Endothelial cell of umbilical vein (primary cell): ENCODE measurements at regions not wholly inside any gene's neighbourhood (a gene's known extent, or its start where the extent isn't known, plus 50 kb on each side); places are given as distances from the start of the nearest gene placed in this dataset.

Experiments
- BruUV-seq: library from RNA; stranded (reverse); fragments of 400-500 nt; replicated peaks from 2 replicates; lab custom pipeline; 2021; lab: Mats Ljungman, UMichigan
- CTCF ChIA-PET: fragments of 300-600, 350-600 bp; sonication (Branson Sonifier 250); formaldehyde crosslinking; loops from one replicate; lab custom pipeline; 2021; ENCODE audit warnings: antibody characterized with exemption, inconsistent platforms; lab: Charles Lee
- POLR2A ChIA-PET: fragments of 300-600, 350-600 bp; sonication (Branson Sonifier 250); formaldehyde crosslinking; loops from one replicate; lab custom pipeline; 2021; ENCODE audit warnings: antibody characterized with exemption, inconsistent platforms; lab: Charles Lee
- DNase-seq: peaks from one replicate; pipeline ENCODE4 v3.0.0-alpha.2; 2011; ENCODE audit warnings: low read depth, low spot score
- FAIRE-seq: peaks from 2 replicates; lab custom pipeline; 2011; peaks lifted over from hg19 to GRCh38; lab: Jason Lieb, UNC
- H2AFZ ChIP-seq: 2 replicates; pipeline ENCODE4 v1.6.0; 2012; ENCODE audit warnings: low read depth, low read length, control low read depth, inconsistent platforms
- H3K27ac ChIP-seq: 2 replicates; pipeline ENCODE4 v1.5.1; 2011; ENCODE audit warnings: low read depth, mild to moderate bottlenecking, control low read depth, low read length, moderate library complexity; ENCODE audit not compliant: insufficient read depth
- H3K27me3 ChIP-seq, 2 experiments: 2 replicates each; pipeline versions ENCODE4 v1.6.0 to v1.6.1; 2011; ENCODE audit warnings: low read length in 2 of 2, mixed read lengths in 1 of 2; ENCODE audit not compliant: control insufficient read depth in 2 of 2, insufficient read depth in 2 of 2
- H3K36me3 ChIP-seq, 2 experiments: 2 replicates in 1 of 2; 3 replicates in 1 of 2; pipeline ENCODE4 v1.5.1; 2011; ENCODE audit warnings: low read length in 2 of 2, mild to moderate bottlenecking in 1 of 2, moderate library complexity in 1 of 2; ENCODE audit not compliant: control insufficient read depth in 2 of 2, insufficient read depth in 2 of 2; ENCODE audit errors: extremely low read depth in 1 of 2
- H3K4me1 ChIP-seq: 3 replicates; pipeline ENCODE4 v1.5.1; 2011; ENCODE audit warnings: mild to moderate bottlenecking, low read length; ENCODE audit not compliant: control insufficient read depth, insufficient read depth; ENCODE audit errors: extremely low read depth
- H3K4me2 ChIP-seq: 2 replicates; pipeline ENCODE4 v1.6.1; 2011; ENCODE audit warnings: low read length, control low read depth, mixed read lengths; ENCODE audit not compliant: insufficient read depth
- H3K4me3 ChIP-seq, 3 experiments: fragments of 200-600 bp in 1 of 3; sonication (generic), shearing (Covaris generic) in 1 of 3; replicated peaks in 1 of 3; 2 replicates each; pipeline ENCODE4 v1.5.1; 2011 to 2016; ENCODE audit warnings: control low read depth in 3 of 3, low read length in 3 of 3, mild to moderate bottlenecking in 2 of 3, inconsistent platforms in 1 of 3, low read depth in 1 of 3, moderate library complexity in 1 of 3; ENCODE audit not compliant: insufficient read depth in 1 of 3
- H3K79me2 ChIP-seq: 2 replicates; pipeline ENCODE4 v1.6.0; 2012; ENCODE audit warnings: low read length, inconsistent platforms; ENCODE audit not compliant: control insufficient read depth, insufficient read depth
- H3K9ac ChIP-seq: replicated peaks from 2 replicates; pipeline ENCODE3; 2011; ENCODE audit warnings: low read length, control low read depth; ENCODE audit not compliant: insufficient read depth; ENCODE audit errors: extremely low read depth
- H3K9me1 ChIP-seq: replicated peaks from 3 replicates; pipeline ENCODE4 v1.6.0; 2011; ENCODE audit warnings: mild to moderate bottlenecking, low read length; ENCODE audit not compliant: control insufficient read depth, insufficient read depth; ENCODE audit errors: extremely low read depth
- H3K9me3 ChIP-seq: replicated peaks from 2 replicates; pipeline ENCODE4 v1.5.1; 2012; ENCODE audit warnings: low read length, inconsistent platforms; ENCODE audit not compliant: control insufficient read depth, insufficient read depth
- H4K20me1 ChIP-seq: replicated peaks from 2 replicates; pipeline ENCODE3; 2011; ENCODE audit warnings: mild to moderate bottlenecking, low read length; ENCODE audit not compliant: control insufficient read depth, insufficient read depth; ENCODE audit errors: extremely low read depth
- CTCF ChIP-seq, 2 donors: IDR thresholded peaks; 1 replicate in 1 of 2; 2 replicates in 1 of 2; pipeline ENCODE4 v1.5.1; 2011; ENCODE audit warnings: low read length in 2 of 2, mild to moderate bottlenecking in 2 of 2, moderate library complexity in 2 of 2, control low read depth in 1 of 2, inconsistent platforms in 1 of 2, low read depth in 1 of 2; ENCODE audit not compliant: insufficient read depth in 1 of 2; ENCODE audit errors: extremely low read depth in 1 of 2
- EZH2 ChIP-seq: IDR thresholded peaks from 2 replicates; pipeline ENCODE4 v1.6.1; 2012; ENCODE audit warnings: borderline replicate concordance, low read depth, mild to moderate bottlenecking, moderate library complexity, low read length, inconsistent platforms; ENCODE audit not compliant: severe bottlenecking
- FOS ChIP-seq: IDR thresholded peaks from 2 replicates; pipeline ENCODE4 v1.6.1; 2011; ENCODE audit warnings: mild to moderate bottlenecking, low read length, moderate library complexity, borderline replicate concordance; ENCODE audit not compliant: insufficient read depth
- GATA2 ChIP-seq: IDR thresholded peaks from 2 replicates; pipeline ENCODE4 v1.7.0; 2011; ENCODE audit warnings: low read depth, mild to moderate bottlenecking, moderate library complexity, mixed read lengths, low read length; ENCODE audit not compliant: insufficient read length, insufficient read depth
- JUN ChIP-seq: IDR thresholded peaks from 2 replicates; pipeline ENCODE4 v1.6.1; 2011; ENCODE audit warnings: borderline replicate concordance, low read depth; ENCODE audit not compliant: insufficient read length, insufficient read depth
- MAX ChIP-seq: IDR thresholded peaks from 2 replicates; pipeline ENCODE4 v1.6.1; 2011; ENCODE audit not compliant: insufficient read depth, insufficient read length
- MYC ChIP-seq: IDR thresholded peaks from one replicate; pipeline ENCODE4 v1.6.1; 2011; ENCODE audit warnings: mild to moderate bottlenecking, low read depth, low read length
- POLR2A ChIP-seq: IDR thresholded peaks from 2 replicates; pipeline ENCODE4 v1.6.1; 2012; ENCODE audit warnings: low read depth, mild to moderate bottlenecking, control low read depth, low read length
- POLR2AphosphoS5 ChIP-seq: IDR thresholded peaks from 2 replicates; pipeline ENCODE4 v1.6.1; 2012; ENCODE audit warnings: low read depth, mild to moderate bottlenecking, control low read depth, low read length, moderate library complexity; ENCODE audit not compliant: insufficient read depth
- dilution Hi-C: fragments of 300-500 bp; cut with MboI; formaldehyde crosslinking; loops from one replicate; pipeline ENCODE4 v1.15.0; 2019; ENCODE audit warnings: low sequenced_read_pairs; ENCODE audit not compliant: extremely low pct_ligation_motif_present
- intact Hi-C: fragments of 100-400 bp; cut with micrococcal nuclease; formaldehyde crosslinking; loops from one replicate; pipeline ENCODE4 v1.10.0; 2022

GRCh38 chr6:56839533-56840183, 115.2 kb upstream of the BEND6 start:
- no peaks in the 10 kb centered on the region for H3K9me1 ChIP-seq
- no peaks in the 10 kb centered on the region for H3K27me3 ChIP-seq
- no peak overlapping the region for H3K9ac ChIP-seq
- no peak for FAIRE-seq
- no peak overlapping the region for H3K4me3 ChIP-seq
- peaks cover 28% of the 10 kb centered on the region for H3K4me1 ChIP-seq
- DNase-seq = no peak
- dilution Hi-C loops = no loop called here
- H3K79me2 ChIP-seq = peaks cover 82% of the 10 kb centered on the region
- CTCF ChIA-PET = interaction anchor here (1.1 to 4.3 kb wide), 4 partner anchors 11 to 72 kb away, joined by 3 to 29 read pairs (median 4); no protein-coding TSS in a partner anchor
- H3K9me3 ChIP-seq = no peaks in the 10 kb centered on the region
- H4K20me1 ChIP-seq = peaks cover 8% of the 10 kb centered on the region
- no peak overlapping the region for H2AFZ ChIP-seq
- no peak overlapping the region for H3K27ac ChIP-seq
- POLR2A ChIA-PET = no interaction called here
- TF ChIP-seq POLR2AphosphoS5 = no peak
- TF ChIP-seq FOS = no peak
- no peak for TF ChIP-seq MAX
- no peak for TF ChIP-seq CTCF (IDR thresholded peaks at IDR 0.05; ENCODE audit: extremely low read depth in 1 of 2, insufficient read depth in 1 of 2, low read depth in 1 of 2, low read length in 2 of 2)
- H3K36me3 ChIP-seq = no peaks in the 10 kb centered on the region
- intact Hi-C loops = loop anchor here (5.0 kb wide), 1 partner anchor 67 kb away; no protein-coding TSS in a partner anchor
- BruUV-seq = no TSS peak
- no peak overlapping the region for H3K4me2 ChIP-seq

- Histone ChIP-seq H3K9me3 (no peaks in the 10 kb centered on the region), H3K9me1 (no peaks in the 10 kb centered on the region), H2AFZ (no peak overlapping the region), H3K4me2 (no peak overlapping the region), H4K20me1 (peaks cover 10% of the 10 kb centered on the region), H3K79me2 (peaks cover 88% of the 10 kb centered on the region), H3K27me3 (no peaks in the 10 kb centered on the region), H3K9ac (no peak overlapping the region), H3K27ac (no peak overlapping the region), H3K4me1 (peaks cover 28% of the 10 kb centered on the region), H3K36me3 (no peaks in the 10 kb centered on the region), H3K4me3 (no peak overlapping the region)
- dilution Hi-C loops = no loop called here
- no peak for TF ChIP-seq MAX
- no peak for TF ChIP-seq FOS
- TF ChIP-seq GATA2 = no peak
- no peak for TF ChIP-seq CTCF (IDR thresholded peaks at IDR 0.05; ENCODE audit: extremely low read depth in 1 of 2, insufficient read depth in 1 of 2, low read depth in 1 of 2, low read length in 2 of 2)
- no peak for TF ChIP-seq POLR2A
- TF ChIP-seq JUN = no peak
- no peak for TF ChIP-seq EZH2
- TF ChIP-seq POLR2AphosphoS5 = no peak
- no peak for TF ChIP-seq MYC
- no TSS peak for BruUV-seq
- intact Hi-C loops = no loop called here
- ChIA-PET POLR2A (no interaction called here), CTCF (interaction anchor here (4.3 kb wide), 1 partner anchor 12 kb away, joined by 29 read pairs; no protein-coding TSS in a partner anchor)
- FAIRE-seq = no peak
- DNase-seq = no peak
These were observed 115.9 kb upstream of the BEND6 start for GRCh38 chr6:56838965-56839364.
